Mesenchymal stem cell (in vitro differentiated cells and primary cell): ENCODE measurements at regions not wholly inside any gene's neighbourhood (a gene's known extent, or its start where the extent isn't known, plus 50 kb on each side); places are given as distances from the start of the nearest gene placed in this dataset. TPM values are rescaled to one million over a fixed set of nuclear protein-coding genes. Genes with fewer than 3 reads are reported as not detected.

Experiments
- DNase-seq: peaks from one replicate; pipeline ENCODE4 v3.0.0-alpha.2; 2013
- H2AFZ ChIP-seq: one replicate; pipeline ENCODE4 v1.6.1; 2013; ENCODE audit warnings: low read depth, mild to moderate bottlenecking, control low read depth, inconsistent platforms, low read length, moderate library complexity
- H2AK5ac ChIP-seq: 2 replicates; pipeline ENCODE4 v1.6.1; 2013; ENCODE audit warnings: low read length, moderate library complexity, mild to moderate bottlenecking, inconsistent platforms; ENCODE audit not compliant: severe bottlenecking
- H2BK120ac ChIP-seq: one replicate; pipeline ENCODE4 v1.6.1; 2013; ENCODE audit warnings: low read depth, mild to moderate bottlenecking, inconsistent platforms, low read length, moderate library complexity
- H2BK12ac ChIP-seq, 2 experiments: one replicate each; pipeline ENCODE4 v1.6.1; 2013; ENCODE audit warnings: inconsistent platforms in 2 of 2, low read length in 2 of 2, mild to moderate bottlenecking in 2 of 2, moderate library complexity in 2 of 2, control low read depth in 1 of 2
- H2BK15ac ChIP-seq: one replicate; pipeline ENCODE4 v1.6.1; 2013; ENCODE audit warnings: mild to moderate bottlenecking, low read depth, inconsistent platforms; ENCODE audit not compliant: poor library complexity, severe bottlenecking
- H2BK5ac ChIP-seq: 2 replicates; pipeline ENCODE4 v1.6.1; 2013; ENCODE audit warnings: low read depth, mild to moderate bottlenecking, low read length, control low read depth, inconsistent platforms; ENCODE audit not compliant: poor library complexity, severe bottlenecking
- H3K14ac ChIP-seq, 2 experiments: one replicate each; pipeline ENCODE4 v1.6.1; 2013; ENCODE audit warnings: inconsistent platforms in 2 of 2, low read length in 2 of 2, control low read depth in 1 of 2, mild to moderate bottlenecking in 1 of 2, moderate library complexity in 1 of 2
- H3K18ac ChIP-seq, 2 experiments: one replicate each; pipeline ENCODE4 v1.6.1; 2013; ENCODE audit warnings: inconsistent platforms in 2 of 2, low read length in 2 of 2, control low read depth in 1 of 2, low read depth in 1 of 2, mild to moderate bottlenecking in 1 of 2
- H3K23ac ChIP-seq, 2 experiments: one replicate each; pipeline ENCODE4 v1.6.1; 2013; ENCODE audit warnings: inconsistent platforms in 2 of 2, low read length in 2 of 2, mild to moderate bottlenecking in 2 of 2, moderate library complexity in 2 of 2, control low read depth in 1 of 2
- H3K27ac ChIP-seq: 2 replicates; pipeline ENCODE4 v1.5.1; 2013; ENCODE audit warnings: mild to moderate bottlenecking, moderate library complexity, low read length, control low read depth, inconsistent platforms; ENCODE audit not compliant: poor library complexity, severe bottlenecking
- H3K27me3 ChIP-seq, 2 experiments: 2 replicates each; pipeline versions ENCODE4 v1.6.1 to v1.7.0; 2013; ENCODE audit warnings: low read length in 2 of 2, mild to moderate bottlenecking in 2 of 2, moderate library complexity in 2 of 2, control low read depth in 1 of 2, inconsistent platforms in 1 of 2; ENCODE audit not compliant: control insufficient read depth in 1 of 2, insufficient read depth in 1 of 2
- H3K36me3 ChIP-seq, 2 experiments: 2 replicates each; pipeline versions ENCODE4 v1.6.1 to v1.7.0; 2013; ENCODE audit warnings: low read length in 2 of 2, control low read depth in 1 of 2, inconsistent platforms in 1 of 2, low read depth in 1 of 2, mild to moderate bottlenecking in 1 of 2; ENCODE audit not compliant: insufficient read depth in 2 of 2, control insufficient read depth in 1 of 2
- H3K4ac ChIP-seq, 2 experiments: one replicate each; pipeline ENCODE4 v1.6.1; 2013; ENCODE audit warnings: inconsistent platforms in 2 of 2, low read length in 2 of 2, mild to moderate bottlenecking in 2 of 2, moderate library complexity in 2 of 2, control low read depth in 1 of 2, low read depth in 1 of 2
- H3K4me1 ChIP-seq: 2 replicates; pipeline ENCODE4 v1.6.1; 2013; ENCODE audit warnings: low read depth, low read length, control low read depth; ENCODE audit not compliant: control insufficient read depth, insufficient read depth
- H3K4me2 ChIP-seq: 2 replicates; pipeline ENCODE4 v1.6.1; 2013; ENCODE audit warnings: low read length, mild to moderate bottlenecking, inconsistent platforms; ENCODE audit not compliant: poor library complexity, severe bottlenecking
- H3K4me3 ChIP-seq, 2 experiments: 2 replicates each; pipeline versions ENCODE4 v1.5.1 to v1.7.0; 2013; ENCODE audit warnings: low read length in 2 of 2, mild to moderate bottlenecking in 2 of 2, control low read depth in 1 of 2, low read depth in 1 of 2; ENCODE audit not compliant: insufficient read depth in 1 of 2
- H3K79me1 ChIP-seq: replicated peaks from 2 replicates; pipeline ENCODE4 v1.6.1; 2013; ENCODE audit warnings: mild to moderate bottlenecking, control low read depth, low read length, inconsistent platforms; ENCODE audit not compliant: poor library complexity, severe bottlenecking
- H3K9ac ChIP-seq: 2 replicates; pipeline ENCODE4 v1.7.0; 2013; ENCODE audit warnings: mild to moderate bottlenecking, low read length, moderate library complexity
- H3K9me3 ChIP-seq: 2 replicates; pipeline ENCODE4 v1.7.0; 2013; ENCODE audit warnings: mild to moderate bottlenecking, low read length; ENCODE audit not compliant: control insufficient read depth
- H4K8ac ChIP-seq: one replicate; pipeline ENCODE4 v1.6.1; 2013; ENCODE audit warnings: inconsistent platforms, mild to moderate bottlenecking, low read length, moderate library complexity
- H4K91ac ChIP-seq: one replicate; pipeline ENCODE4 v1.6.1; 2013; ENCODE audit warnings: mild to moderate bottlenecking, low read length, inconsistent platforms
- WGBS: methylation state at CpG from one replicate; pipeline ENCODE4 v1.1.7; 2013; ENCODE audit warnings: mixed read lengths; 5-methylcytosine and 5-hydroxymethylcytosine counted together
- small RNA-seq: library from polyadenylated mRNA; stranded (forward); fragments of <200 nt; extraction: miRNeasy Mini kit (QIAGEN cat#:217004); gene quantifications from one replicate; pipeline ENCODE3, GENCODE V24; 2013; ENCODE audit warnings: low read depth

DNA sequence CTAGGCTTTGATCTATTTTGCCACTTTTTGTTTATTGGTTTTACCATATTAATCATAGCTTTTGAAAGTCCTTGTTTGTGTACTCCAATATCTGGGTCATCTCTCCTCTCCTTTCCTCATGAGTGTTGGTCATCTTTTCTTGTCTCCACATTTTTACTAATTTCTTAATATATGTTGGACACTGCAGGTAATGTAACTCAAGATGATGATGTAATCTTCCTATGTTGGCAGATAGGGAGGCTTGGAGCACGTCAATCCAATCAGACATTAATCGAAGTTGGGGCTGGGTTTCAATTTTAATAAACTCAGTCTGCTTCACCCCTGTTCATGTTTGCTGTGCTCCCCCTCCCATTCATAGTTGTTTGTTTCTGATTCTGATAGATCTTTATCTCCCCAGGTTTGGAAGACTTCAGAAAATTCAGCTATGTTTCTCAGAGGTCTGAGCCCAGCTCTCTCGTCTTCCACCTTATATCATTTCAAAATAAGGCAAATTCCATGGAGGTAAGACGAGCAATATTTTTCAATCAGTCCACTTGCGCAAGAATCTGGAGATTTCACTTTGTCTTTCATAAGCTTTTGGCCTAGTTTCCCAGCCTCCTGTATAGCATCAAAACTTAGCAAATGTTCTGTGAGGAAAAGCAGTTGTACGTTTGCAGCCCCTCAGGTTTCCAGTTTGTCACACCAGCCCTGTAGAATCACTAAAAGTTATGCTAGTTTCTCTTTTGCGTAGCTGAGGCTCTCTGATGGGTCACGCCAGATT, 504.1 kb downstream of the TMTC2 start:
- H3K4me2 ChIP-seq = no peak overlapping the region
- no peak overlapping the region for H3K23ac ChIP-seq
- no peaks in the 10 kb centered on the region for H3K36me3 ChIP-seq
- no peak overlapping the region for H2BK5ac ChIP-seq
- H3K9ac ChIP-seq = no peak overlapping the region
- H3K4me3 ChIP-seq = no peak overlapping the region
- H2BK120ac ChIP-seq = no peak overlapping the region
- no peak overlapping the region for H4K91ac ChIP-seq
- WGBS = 80% methylated on average over 8 of the region's 8 CpGs
- H2AK5ac ChIP-seq = no peak overlapping the region
- H2AFZ ChIP-seq = no peak overlapping the region
- no peaks in the 10 kb centered on the region for H3K79me1 ChIP-seq
- no peak overlapping the region for H3K14ac ChIP-seq
- DNase-seq = no peak
- H2BK15ac ChIP-seq = no peak overlapping the region
- no peak overlapping the region for H4K8ac ChIP-seq
- H2BK12ac ChIP-seq = no peak overlapping the region
- no peak overlapping the region for H3K27ac ChIP-seq
- no peaks in the 10 kb centered on the region for H3K4me1 ChIP-seq
- H3K27me3 ChIP-seq = no peaks in the 10 kb centered on the region
- no peak overlapping the region for H3K18ac ChIP-seq
- no peak overlapping the region for H3K4ac ChIP-seq
- no peaks in the 10 kb centered on the region for H3K9me3 ChIP-seq

DNA sequence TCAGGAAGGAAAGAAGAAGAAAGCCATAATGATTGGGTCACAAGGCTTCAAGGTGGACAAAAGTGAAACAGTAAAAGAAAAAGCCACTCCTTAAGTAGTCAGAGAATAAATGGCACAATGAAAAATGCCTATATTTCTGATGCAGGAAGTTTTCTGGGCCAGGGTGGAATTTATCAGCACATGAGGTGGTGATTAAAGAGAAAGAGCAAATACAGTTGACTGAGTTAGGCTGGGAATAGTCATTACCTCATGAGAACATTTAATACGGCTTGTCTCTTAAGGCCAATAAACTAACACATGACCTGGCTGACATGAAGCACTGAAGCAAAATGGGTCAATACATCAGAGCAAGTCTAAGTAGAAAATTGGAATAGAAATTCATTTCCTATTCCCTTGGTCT, 499.7 kb downstream of the TMTC2 start:
- no peaks in the 10 kb centered on the region for H3K79me1 ChIP-seq
- H3K27me3 ChIP-seq = no peaks in the 10 kb centered on the region
- H3K9ac ChIP-seq = no peak overlapping the region
- H3K18ac ChIP-seq = no peak overlapping the region
- no peak overlapping the region for H2BK120ac ChIP-seq
- no peak overlapping the region for H2AFZ ChIP-seq
- H2BK5ac ChIP-seq = no peak overlapping the region
- no peak overlapping the region for H2AK5ac ChIP-seq
- no peaks in the 10 kb centered on the region for H3K36me3 ChIP-seq
- H3K23ac ChIP-seq = no peak overlapping the region
- no peak overlapping the region for H3K4ac ChIP-seq
- no peak overlapping the region for H4K91ac ChIP-seq
- H4K8ac ChIP-seq = no peak overlapping the region
- H3K14ac ChIP-seq = no peak overlapping the region
- H2BK15ac ChIP-seq = no peak overlapping the region
- H3K4me1 ChIP-seq = no peaks in the 10 kb centered on the region
- H3K27ac ChIP-seq = no peak overlapping the region
- H3K9me3 ChIP-seq = no peaks in the 10 kb centered on the region
- H3K4me3 ChIP-seq = no peak overlapping the region
- WGBS = 60% methylated on average over 1 of the region's 1 CpG
- H3K4me2 ChIP-seq = no peak overlapping the region
- no peak overlapping the region for H2BK12ac ChIP-seq
- no peak for DNase-seq

DNA sequence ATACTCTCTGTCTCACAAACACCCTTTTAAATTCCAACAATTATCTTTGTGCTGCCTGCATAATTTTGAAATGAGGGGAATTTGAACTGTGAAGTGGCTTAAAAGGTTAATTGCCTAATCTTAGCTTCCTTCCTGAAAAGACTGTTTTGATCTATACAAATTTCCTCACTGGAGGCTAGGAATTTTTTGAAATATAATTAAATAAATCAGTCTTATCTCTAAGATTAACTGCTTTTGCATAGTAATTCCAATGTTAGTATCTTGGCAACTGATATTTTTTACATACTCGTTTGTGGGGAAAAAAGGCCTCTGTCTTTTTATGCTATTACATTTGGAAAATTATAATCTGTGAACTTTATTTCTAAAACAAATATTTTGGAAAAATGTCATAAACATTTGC, 498.5 kb downstream of the TMTC2 start:
- H3K9ac ChIP-seq = no peak overlapping the region
- H3K23ac ChIP-seq = no peak overlapping the region
- H3K18ac ChIP-seq = no peak overlapping the region
- DNase-seq = no peak
- no peaks in the 10 kb centered on the region for H3K27me3 ChIP-seq
- H4K8ac ChIP-seq = no peak overlapping the region
- no peak overlapping the region for H2AFZ ChIP-seq
- H3K9me3 ChIP-seq = no peaks in the 10 kb centered on the region
- no peak overlapping the region for H2AK5ac ChIP-seq
- no CpG with 5 or more reads among the region's 1 CpG for WGBS
- H2BK120ac ChIP-seq = no peak overlapping the region
- H3K14ac ChIP-seq = no peak overlapping the region
- no peaks in the 10 kb centered on the region for H3K36me3 ChIP-seq
- H3K4me3 ChIP-seq = no peak overlapping the region
- H4K91ac ChIP-seq = no peak overlapping the region
- no peaks in the 10 kb centered on the region for H3K79me1 ChIP-seq
- no peak overlapping the region for H3K27ac ChIP-seq
- no peak overlapping the region for H2BK12ac ChIP-seq
- H3K4me2 ChIP-seq = no peak overlapping the region
- H3K4me1 ChIP-seq = no peaks in the 10 kb centered on the region
- no peak overlapping the region for H2BK15ac ChIP-seq
- H2BK5ac ChIP-seq = no peak overlapping the region
- no peak overlapping the region for H3K4ac ChIP-seq

Small RNA genes lying in the stretch of these regions (small RNA-seq; reads per million reads assigned to genes)
- gene RF00334 = not detected
